OCI-LY7 (cell line): ENCODE measurements at regions not wholly inside any gene's neighbourhood (a gene's known extent, or its start where the extent isn't known, plus 50 kb on each side); places are given as distances from the start of the nearest gene placed in this dataset.
A peak's percentile ranks its signal among the peaks of the same experiment; 100 is the strongest.

Source experiments
- BruUV-seq: library from RNA; stranded (reverse); fragments of 400-500 nt; replicated peaks from 2 replicates; lab custom pipeline; 2021; lab: Mats Ljungman, UMichigan
- CTCF ChIA-PET: fragments of 300-600 bp; sonication (Branson Sonifier 250); formaldehyde crosslinking; loops from one replicate; lab custom pipeline; 2022; ENCODE audit warnings: antibody characterized with exemption; ENCODE audit not compliant: unreplicated experiment; lab: Charles Lee
- POLR2A ChIA-PET: fragments of 300-600 bp; sonication (Branson Sonifier 250); formaldehyde crosslinking; loops from one replicate; lab custom pipeline; 2022; ENCODE audit warnings: antibody characterized with exemption; lab: Charles Lee
- DNase-seq: peaks from one replicate; pipeline ENCODE4 v3.0.0-alpha.2; 2015; ENCODE audit warnings: low spot score
- H2AFZ ChIP-seq: fragments of 200-600 bp; sonication (generic), shearing (Covaris generic); 2 replicates; pipeline ENCODE4 v1.6.1; 2014; ENCODE audit warnings: mild to moderate bottlenecking, antibody characterized with exemption, low read length, moderate library complexity
- H3K27ac ChIP-seq: fragments of 200-600 bp; sonication (generic); 2 replicates; pipeline ENCODE4 v1.5.1; 2014; ENCODE audit warnings: mixed run types, low read depth, mild to moderate bottlenecking, moderate library complexity, low read length, inconsistent platforms; ENCODE audit not compliant: poor library complexity, severe bottlenecking
- H3K36me3 ChIP-seq: fragments of 200-600 bp; sonication (generic); 2 replicates; pipeline ENCODE4 v1.6.1; 2014; ENCODE audit warnings: mild to moderate bottlenecking, antibody characterized with exemption, low read length, moderate library complexity, mixed read lengths; ENCODE audit not compliant: insufficient read depth
- H3K4me1 ChIP-seq: fragments of 200-600 bp; sonication (generic); 2 replicates; pipeline ENCODE4 v1.5.1; 2014; ENCODE audit warnings: mild to moderate bottlenecking, low read length; ENCODE audit not compliant: insufficient read depth, poor library complexity, severe bottlenecking
- H3K4me2 ChIP-seq: fragments of 200-600 bp; sonication (generic); 2 replicates; pipeline ENCODE4 v1.6.1; 2014; ENCODE audit warnings: mild to moderate bottlenecking, low read length
- H3K4me3 ChIP-seq: fragments of 200-600 bp; sonication (generic); 2 replicates; pipeline ENCODE4 v1.5.1; 2014; ENCODE audit warnings: mild to moderate bottlenecking, low read depth, low read length; ENCODE audit not compliant: poor library complexity, severe bottlenecking
- H3K79me2 ChIP-seq: fragments of 200-600 bp; sonication (generic); 2 replicates; pipeline ENCODE4 v1.6.1; 2016; ENCODE audit warnings: low read depth, mild to moderate bottlenecking, low read length, moderate library complexity, mixed read lengths; ENCODE audit not compliant: insufficient read depth
- H3K9me2 ChIP-seq: fragments of 200-600 bp; sonication (generic); 2 replicates; pipeline ENCODE4 v1.6.1; 2016; ENCODE audit warnings: mild to moderate bottlenecking, low read length, mixed read lengths; ENCODE audit not compliant: insufficient read depth
- H3K9me3 ChIP-seq: fragments of 200-600 bp; sonication (generic); 2 replicates; pipeline ENCODE4 v1.6.1; 2014; ENCODE audit warnings: mild to moderate bottlenecking, mixed run types, low read length, mixed read lengths
- H4K20me1 ChIP-seq: fragments of 200-600 bp; sonication (generic); 2 replicates; pipeline ENCODE4 v1.6.1; 2014; ENCODE audit warnings: mild to moderate bottlenecking, antibody characterized with exemption, low read length, moderate library complexity, mixed read lengths; ENCODE audit not compliant: insufficient read depth
- EZH2phosphoT487 ChIP-seq: fragments of 200-600 bp; sonication (generic); IDR thresholded peaks from 2 replicates; pipeline ENCODE4 v1.6.1; 2018; ENCODE audit warnings: low read depth, borderline replicate concordance, mild to moderate bottlenecking, mixed run types, antibody characterized with exemption, low read length, moderate library complexity, mixed read lengths
- intact Hi-C: fragments of 100-400 bp; cut with micrococcal nuclease; formaldehyde crosslinking; loops from one replicate; pipeline ENCODE4 v1.10.0; 2022; ENCODE audit not compliant: unreplicated experiment
- TF ChIP-seq, protein P1 (sequence below): fragments of 200-600 bp; sonication (generic); conservative IDR thresholded peaks from 2 replicates; pipeline ENCODE4 v1.5.1; 2014; ENCODE audit warnings: mild to moderate bottlenecking, antibody characterized with exemption, low read length, moderate library complexity, mixed read lengths

GRCh38 chr10:11682267-11682683 lies 59.9 kb upstream of the ECHDC3 start:
- no TSS peak for BruUV-seq
- Histone ChIP-seq H3K4me2 (peak overlapping the region; percentile 79), H2AFZ (no peak overlapping the region), H3K9me3 (peaks cover under 1% of the 10 kb centered on the region; the same call in 1 of the 2 replicates), H3K4me3 (peak overlapping the region; percentile 15), H3K9me2 (no peaks in the 10 kb centered on the region), H3K27ac (peak overlapping the region; percentile 100), H4K20me1 (no peaks in the 10 kb centered on the region), H3K4me1 (peaks cover 97% of the 10 kb centered on the region), H3K79me2 (peaks cover 28% of the 10 kb centered on the region; the same call in 1 of the 2 replicates), H3K36me3 (peaks cover 25% of the 10 kb centered on the region)
- ChIA-PET POLR2A (interaction anchor here (0.6 to 8.4 kb wide), 14 partner anchors 10 to 1538 kb away, joined by 3 to 109 read pairs (median 6); no protein-coding TSS in a partner anchor), CTCF (interaction anchor here (0.9 to 1.8 kb wide), 2 partner anchors 74 to 109 kb away, joined by 4 to 7 read pairs; no protein-coding TSS in a partner anchor)
- intact Hi-C loops: loop anchor here (2.0 to 10.0 kb wide), 2 partner anchors 149 to 363 kb away; partner anchors contain the start of gene UPF2
- TF ChIP-seq, protein P1, sequence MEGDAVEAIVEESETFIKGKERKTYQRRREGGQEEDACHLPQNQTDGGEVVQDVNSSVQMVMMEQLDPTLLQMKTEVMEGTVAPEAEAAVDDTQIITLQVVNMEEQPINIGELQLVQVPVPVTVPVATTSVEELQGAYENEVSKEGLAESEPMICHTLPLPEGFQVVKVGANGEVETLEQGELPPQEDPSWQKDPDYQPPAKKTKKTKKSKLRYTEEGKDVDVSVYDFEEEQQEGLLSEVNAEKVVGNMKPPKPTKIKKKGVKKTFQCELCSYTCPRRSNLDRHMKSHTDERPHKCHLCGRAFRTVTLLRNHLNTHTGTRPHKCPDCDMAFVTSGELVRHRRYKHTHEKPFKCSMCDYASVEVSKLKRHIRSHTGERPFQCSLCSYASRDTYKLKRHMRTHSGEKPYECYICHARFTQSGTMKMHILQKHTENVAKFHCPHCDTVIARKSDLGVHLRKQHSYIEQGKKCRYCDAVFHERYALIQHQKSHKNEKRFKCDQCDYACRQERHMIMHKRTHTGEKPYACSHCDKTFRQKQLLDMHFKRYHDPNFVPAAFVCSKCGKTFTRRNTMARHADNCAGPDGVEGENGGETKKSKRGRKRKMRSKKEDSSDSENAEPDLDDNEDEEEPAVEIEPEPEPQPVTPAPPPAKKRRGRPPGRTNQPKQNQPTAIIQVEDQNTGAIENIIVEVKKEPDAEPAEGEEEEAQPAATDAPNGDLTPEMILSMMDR: no peak
- TF ChIP-seq EZH2phosphoT487: no peak
- peak; percentile 67 for DNase-seq

GRCh38 chr10:11680496-11680895 lies 61.7 kb upstream of the ECHDC3 start:
- Histone ChIP-seq H3K79me2 (peaks cover 46% of the 10 kb centered on the region; the same call in 1 of the 2 replicates), H3K9me3 (peaks cover 18% of the 10 kb centered on the region), H3K4me1 (peaks cover 97% of the 10 kb centered on the region), H3K27ac (peak overlapping the region; percentile 100), H4K20me1 (no peaks in the 10 kb centered on the region), H3K4me2 (peak overlapping the region; percentile 79), H3K36me3 (peaks cover 43% of the 10 kb centered on the region), H3K9me2 (no peaks in the 10 kb centered on the region), H2AFZ (no peak overlapping the region), H3K4me3 (peak overlapping the region; percentile 3)
- CTCF ChIA-PET: interaction anchor here (1.8 kb wide), 1 partner anchor 73 kb away, joined by 7 read pairs; no protein-coding TSS in a partner anchor
- intact Hi-C loops: loop anchor here (10.0 kb wide), 1 partner anchor 364 kb away; the partner anchor contains the start of gene UPF2
- POLR2A ChIA-PET: interaction anchor here (1.0 to 8.4 kb wide), 8 partner anchors 8 to 150 kb away, joined by 3 to 109 read pairs (median 4); no protein-coding TSS in a partner anchor
- no TSS peak for BruUV-seq
- TF ChIP-seq, protein P1: no peak
- TF ChIP-seq EZH2phosphoT487: no peak
- no peak for DNase-seq

GRCh38 chr10:11679946-11680345 lies 62.2 kb upstream of the ECHDC3 start:
- Histone ChIP-seq H3K79me2 (peaks cover 52% of the 10 kb centered on the region; the same call in 1 of the 2 replicates), H3K27ac (peak overlapping the region; percentile 100), H3K9me2 (no peaks in the 10 kb centered on the region), H3K4me3 (peak overlapping the region; percentile 11), H3K36me3 (peaks cover 43% of the 10 kb centered on the region), H3K9me3 (peaks cover 19% of the 10 kb centered on the region), H2AFZ (no peak overlapping the region), H3K4me2 (peak overlapping the region; percentile 79), H3K4me1 (peaks cover 97% of the 10 kb centered on the region), H4K20me1 (no peaks in the 10 kb centered on the region)
- DNase-seq: no peak
- ChIA-PET POLR2A (interaction anchor here (1.5 to 8.4 kb wide), 5 partner anchors 7 to 149 kb away, joined by 4 to 109 read pairs (median 13); no protein-coding TSS in a partner anchor), CTCF (no interaction called here)
- intact Hi-C loops: loop anchor here (5.0 to 10.0 kb wide), 2 partner anchors 233 to 365 kb away; partner anchors contain the start of gene UPF2
- BruUV-seq: TSS peak; percentile 32
- TF ChIP-seq EZH2phosphoT487: no peak
- TF ChIP-seq, protein P1: no peak
